ENCODE measurements at regions not wholly inside any gene's neighbourhood (a gene's known extent, or its start where the extent isn't known, plus 50 kb on each side); places are given as distances from the start of the nearest gene placed in this dataset.

DNA sequence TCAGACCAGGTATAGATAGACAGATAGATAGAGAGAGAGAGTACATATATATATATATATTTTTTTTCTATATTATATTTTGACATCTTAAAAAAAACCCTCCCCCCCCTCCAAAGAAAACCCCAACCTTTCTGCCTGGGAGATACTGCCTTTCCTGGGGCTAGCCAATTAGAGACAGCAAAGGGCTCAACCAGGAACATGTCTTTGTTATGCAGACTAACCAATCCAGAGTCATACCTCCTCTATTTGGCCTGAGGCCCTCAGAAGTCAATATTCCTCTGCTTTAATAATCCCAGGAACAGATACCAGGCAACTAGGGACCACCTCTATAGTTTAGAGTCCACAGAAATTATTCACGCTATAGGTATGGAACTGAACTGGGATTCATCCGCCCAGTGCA, 135.6 kb upstream of the MAD2L1 start:
- no peak overlapping the region for H2AK9ac ChIP-seq (replicated peaks; ENCODE audit: low read depth, low read length, poor library complexity)
- H3K9me3 ChIP-seq (ENCODE audit: control insufficient read depth, insufficient read depth, low read length): no peaks in the 10 kb centered on the region
- H3K23ac ChIP-seq (ENCODE audit: low read depth, low read length): no peak overlapping the region
- DNase-seq: no peak
- no peak overlapping the region for H4K5ac ChIP-seq (ENCODE audit: low read depth, low read length)
- CTCF ChIA-PET: no interaction called here
- no peak for TF ChIP-seq POLR2A (IDR thresholded peaks at IDR 0.05; ENCODE audit: low read depth, low read length)
- no peak for TF ChIP-seq FOS (IDR thresholded peaks at IDR 0.05; ENCODE audit: low read depth, low read length)
- TF ChIP-seq RAD21 (IDR thresholded peaks at IDR 0.05; ENCODE audit: low read length): no peak
- TF ChIP-seq MAZ (IDR thresholded peaks at IDR 0.05; ENCODE audit: borderline replicate concordance, low read depth, low read length): no peak
- no peak for TF ChIP-seq MXI1 (IDR thresholded peaks at IDR 0.05; ENCODE audit: borderline replicate concordance, low read depth, low read length)
- no peak for TF ChIP-seq BHLHE40 (IDR thresholded peaks at IDR 0.05; ENCODE audit: low read depth, low read length)
- no peak for TF ChIP-seq CEBPB (IDR thresholded peaks at IDR 0.05; ENCODE audit: low read depth, low read length)
- no peak for TF ChIP-seq NFE2L2 (IDR thresholded peaks at IDR 0.05; ENCODE audit: low read depth, low read length)
- TF ChIP-seq USF2 (IDR thresholded peaks at IDR 0.05; ENCODE audit: low read depth, low read length): no peak
- TF ChIP-seq MAFK (IDR thresholded peaks at IDR 0.05; ENCODE audit: low read depth, low read length): no peak
- TF ChIP-seq RFX5 (IDR thresholded peaks at IDR 0.05; ENCODE audit: low read depth, low read length): no peak
- no peak for TF ChIP-seq SMC3 (IDR thresholded peaks at IDR 0.05; ENCODE audit: low read depth, low read length)
- TF ChIP-seq RCOR1 (IDR thresholded peaks at IDR 0.05; ENCODE audit: insufficient replicate concordance, low read length): no peak
- 100% methylated on average over 1 of the region's 2 CpGs; no CpG with 5 or more reads in 1 of the 2 experiments for WGBS, 2 experiments (ENCODE audit: extremely low coverage in 2 of 2, insufficient read length in 1 of 2)
- H3K9ac ChIP-seq (ENCODE audit: low read depth, low read length): no peak overlapping the region
- POLR2A ChIA-PET (ENCODE audit: unreplicated experiment): no interaction called here
- no peaks in the 10 kb centered on the region for H3K9me1 ChIP-seq (ENCODE audit: insufficient read depth, low read length)
- ATAC-seq (ENCODE audit: low read depth): no peak
- no peak overlapping the region for H3K27ac ChIP-seq (ENCODE audit: insufficient read depth, low read length)
- H2AK5ac ChIP-seq (ENCODE audit: low read depth, low read length): no peak overlapping the region
- H3K79me1 ChIP-seq (ENCODE audit: low read depth in 1 of 2, low read length in 2 of 2): no peaks in the 10 kb centered on the region
- H3K4me3 ChIP-seq (ENCODE audit: insufficient read depth, low read depth, low read length): no peak overlapping the region
- no TSS peak for BruUV-seq (replicated peaks)
- H2BK5ac ChIP-seq (ENCODE audit: low read depth, low read length, poor library complexity, severe bottlenecking): no peak overlapping the region
- no peak overlapping the region for H4K91ac ChIP-seq (ENCODE audit: insufficient read depth, low read depth, low read length)
- no peak overlapping the region for H3K4ac ChIP-seq (ENCODE audit: low read depth, low read length)
- H3K36me3 ChIP-seq (ENCODE audit: control insufficient read depth, insufficient read depth, low read length): no peaks in the 10 kb centered on the region
- dilution Hi-C loops (cut with HindIII; ENCODE audit: low sequenced_read_pairs, unreplicated experiment): no loop called here
- no peaks in the 10 kb centered on the region for H4K20me1 ChIP-seq (ENCODE audit: insufficient read depth, low read length)
- no peak overlapping the region for H3K18ac ChIP-seq (ENCODE audit: low read depth, low read length)
- no peak overlapping the region for H3K4me2 ChIP-seq (ENCODE audit: low read depth, low read length)
- H3K56ac ChIP-seq (ENCODE audit: extremely low read depth, insufficient read depth, low read length): no peak overlapping the region
- in situ Hi-C loops (cut with MboI; ENCODE audit: low sequenced_read_pairs): no loop called here
- no peak overlapping the region for H4K8ac ChIP-seq (ENCODE audit: low read depth in 2 of 2, low read length in 2 of 2)
- intact Hi-C loops (cut with micrococcal nuclease): no loop called here
- H2BK120ac ChIP-seq (ENCODE audit: low read depth, low read length): no peak overlapping the region
- no peak overlapping the region for H2BK20ac ChIP-seq (ENCODE audit: low read depth, low read length)
- H3K4me1 ChIP-seq (ENCODE audit: control insufficient read depth, insufficient read depth, low read length): no peaks in the 10 kb centered on the region
- H3K14ac ChIP-seq (replicated peaks; ENCODE audit: low read depth, low read length): no peak overlapping the region
- H3K27me3 ChIP-seq (ENCODE audit: control insufficient read depth, insufficient read depth, low read length): no peaks in the 10 kb centered on the region
- H2AFZ ChIP-seq (replicated peaks; ENCODE audit: low read length, poor library complexity): no peak overlapping the region
- H2BK15ac ChIP-seq (ENCODE audit: low read depth, low read length): no peak overlapping the region

Measured in IMR-90 (cell line).